Thyroid gland (tissue), 4 donors: ENCODE measurements at regions not wholly inside any gene's neighbourhood (a gene's known extent, or its start where the extent isn't known, plus 50 kb on each side); places are given as distances from the start of the nearest gene placed in this dataset.

ENCODE experiments used
- DNase-seq, 2 donors: peaks; one replicate each; pipeline ENCODE4 v3.0.0-alpha.2; 2019
- H3K27ac ChIP-seq, 3 donors: fragments of 200-600 bp; sonication (generic); 1 replicate in 2 of 3; 2 replicates in 1 of 3; pipeline ENCODE4 v1.5.1; 2016 to 2019; ENCODE audit warnings: mild to moderate bottlenecking in 1 of 3, moderate library complexity in 1 of 3
- H3K27me3 ChIP-seq: fragments of 200-600 bp; sonication (generic); one replicate; pipeline ENCODE4 v1.5.1; 2019
- H3K36me3 ChIP-seq, 2 donors: fragments of 200-600 bp; sonication (generic); one replicate each; pipeline ENCODE4 v1.5.1; 2016 to 2019
- H3K4me1 ChIP-seq, 2 donors: fragments of 200-600 bp; sonication (generic); one replicate each; pipeline ENCODE4 v1.5.1; 2017 to 2019
- H3K4me3 ChIP-seq, 3 donors: fragments of 200-600 bp; sonication (generic); replicated peaks in 1 of 3; 1 replicate in 2 of 3; 2 replicates in 1 of 3; pipeline ENCODE4 v1.5.1; 2016; ENCODE audit warnings: mild to moderate bottlenecking in 1 of 3
- H3K9me3 ChIP-seq: fragments of 200-600 bp; sonication (generic); one replicate; pipeline ENCODE4 v1.5.1; 2017
- POLR2A ChIP-seq, 2 donors: fragments of 450-650 bp; IDR thresholded peaks; one replicate each; pipeline ENCODE4 v1.6.1; 2017; ENCODE audit warnings: antibody characterized with exemption in 2 of 2, mild to moderate bottlenecking in 2 of 2, moderate library complexity in 1 of 2
- WGBS, 2 donors: methylation state at CpG; one replicate each; pipeline ENCODE4 v1.1.5; 2017; 5-methylcytosine and 5-hydroxymethylcytosine counted together
- intact Hi-C: fragments of 100-400 bp; cut with DNase I; formaldehyde crosslinking; loops from one replicate; pipeline ENCODE4 v1.15.1; 2023
- TF ChIP-seq, protein P1 (sequence below), 6 experiments: fragments of 200-600 bp in 3 of 6; fragments of 450-650 bp in 3 of 6; sonication (generic) in 3 of 6; IDR thresholded peaks; one replicate each; pipeline ENCODE4 v1.5.1; 2016 to 2019; ENCODE audit warnings: antibody characterized with exemption in 6 of 6, mild to moderate bottlenecking in 2 of 6, inconsistent platforms in 1 of 6, moderate library complexity in 1 of 6

DNA sequence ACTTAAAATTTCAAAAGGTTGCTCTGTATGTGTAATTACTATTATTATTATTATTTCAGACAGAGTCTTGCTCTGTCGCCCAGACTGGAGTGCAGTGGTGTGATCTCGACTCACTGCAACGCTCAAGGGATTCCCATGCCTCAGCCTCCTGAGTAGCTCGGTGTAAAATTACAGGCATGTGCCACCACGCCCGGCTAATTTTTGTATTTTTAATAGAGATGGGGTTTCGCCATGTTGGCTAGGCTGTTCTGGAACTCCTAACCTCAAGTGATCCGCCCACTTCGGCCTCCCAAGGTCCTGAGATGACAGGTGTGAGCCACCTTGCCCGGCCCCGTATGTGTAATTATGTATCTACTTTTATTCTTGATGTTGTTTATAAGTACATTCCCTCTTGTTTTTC is 65.3 kb upstream of the ZNF217 start:
- intact Hi-C loops: no loop called here
- Histone ChIP-seq H3K4me1 (peaks cover 26 to 37% of the 10 kb centered on the region in 2 donors), H3K36me3 (no peaks in the 10 kb centered on the region), H3K9me3 (no peaks in the 10 kb centered on the region), H3K27ac (peak overlapping the region in 2 of 3 donors; percentile 22 to 83), H3K4me3 (no peak overlapping the region), H3K27me3 (no peaks in the 10 kb centered on the region)
- WGBS, 2 donors: 85 to 87% methylated on average over 11 of the region's 11 CpGs
- TF ChIP-seq POLR2A (IDR thresholded peaks at IDR 0.05): no peak
- TF ChIP-seq, protein P1, sequence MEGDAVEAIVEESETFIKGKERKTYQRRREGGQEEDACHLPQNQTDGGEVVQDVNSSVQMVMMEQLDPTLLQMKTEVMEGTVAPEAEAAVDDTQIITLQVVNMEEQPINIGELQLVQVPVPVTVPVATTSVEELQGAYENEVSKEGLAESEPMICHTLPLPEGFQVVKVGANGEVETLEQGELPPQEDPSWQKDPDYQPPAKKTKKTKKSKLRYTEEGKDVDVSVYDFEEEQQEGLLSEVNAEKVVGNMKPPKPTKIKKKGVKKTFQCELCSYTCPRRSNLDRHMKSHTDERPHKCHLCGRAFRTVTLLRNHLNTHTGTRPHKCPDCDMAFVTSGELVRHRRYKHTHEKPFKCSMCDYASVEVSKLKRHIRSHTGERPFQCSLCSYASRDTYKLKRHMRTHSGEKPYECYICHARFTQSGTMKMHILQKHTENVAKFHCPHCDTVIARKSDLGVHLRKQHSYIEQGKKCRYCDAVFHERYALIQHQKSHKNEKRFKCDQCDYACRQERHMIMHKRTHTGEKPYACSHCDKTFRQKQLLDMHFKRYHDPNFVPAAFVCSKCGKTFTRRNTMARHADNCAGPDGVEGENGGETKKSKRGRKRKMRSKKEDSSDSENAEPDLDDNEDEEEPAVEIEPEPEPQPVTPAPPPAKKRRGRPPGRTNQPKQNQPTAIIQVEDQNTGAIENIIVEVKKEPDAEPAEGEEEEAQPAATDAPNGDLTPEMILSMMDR (IDR thresholded peaks at IDR 0.05): no peak
- DNase-seq: peak; percentile 24 to 47

DNA sequence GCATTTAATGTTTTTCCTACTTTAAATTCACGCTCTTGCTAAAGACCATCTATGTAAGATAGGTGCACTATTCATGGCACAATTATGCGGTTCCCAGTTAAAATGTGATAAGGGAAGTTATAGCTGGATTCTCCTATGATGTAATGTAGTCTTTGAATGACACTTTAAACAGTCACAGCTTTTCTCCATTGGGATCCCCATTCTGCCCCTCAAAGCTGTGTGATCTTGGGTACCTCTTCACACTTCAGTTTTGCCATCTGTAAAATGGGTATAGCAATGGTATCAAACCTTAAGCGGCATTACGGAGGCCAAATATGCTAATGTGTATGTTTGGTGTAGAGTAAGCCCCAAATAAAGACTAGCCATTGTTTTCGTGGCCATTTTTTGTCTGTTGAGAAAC is 64.7 kb upstream of the ZNF217 start:
- Histone ChIP-seq H3K9me3 (no peaks in the 10 kb centered on the region), H3K4me1 (peaks cover 27 to 37% of the 10 kb centered on the region in 2 donors), H3K27me3 (no peaks in the 10 kb centered on the region), H3K27ac (peak overlapping the region in 2 of 3 donors; percentile 35 to 83), H3K4me3 (no peak overlapping the region), H3K36me3 (no peaks in the 10 kb centered on the region)
- intact Hi-C loops: no loop called here
- DNase-seq: no peak
- TF ChIP-seq, protein P1 (IDR thresholded peaks at IDR 0.05): no peak
- no peak for TF ChIP-seq POLR2A (IDR thresholded peaks at IDR 0.05)
- 93% methylated on average over 5 of the region's 5 CpGs for WGBS, 2 donors

DNA sequence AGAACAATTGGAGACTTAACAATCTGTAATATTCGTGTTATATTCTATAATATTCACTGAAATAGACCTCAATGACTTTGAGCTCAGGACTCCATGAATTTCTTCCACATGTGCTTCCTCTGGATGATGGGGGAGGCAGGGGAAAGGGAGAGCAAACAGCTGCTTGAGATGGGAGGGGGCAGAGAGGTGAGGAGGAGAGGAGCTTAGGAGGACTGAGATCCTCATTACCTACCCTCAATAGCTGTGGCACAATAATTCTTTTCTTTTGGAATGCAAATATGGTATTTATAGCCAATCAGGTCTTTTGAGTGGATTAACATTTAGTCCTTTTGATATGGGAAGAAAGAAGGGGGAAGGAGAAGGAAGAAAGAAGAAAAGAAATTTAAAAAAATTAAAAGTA is 64.1 kb upstream of the ZNF217 start:
- Histone ChIP-seq H3K27me3 (no peaks in the 10 kb centered on the region), H3K4me3 (no peak overlapping the region), H3K4me1 (peaks cover 32 to 42% of the 10 kb centered on the region in 2 donors), H3K36me3 (no peaks in the 10 kb centered on the region), H3K9me3 (no peaks in the 10 kb centered on the region), H3K27ac (peak overlapping the region; percentile 16 to 83 (median 35))
- TF ChIP-seq, protein P1 (IDR thresholded peaks at IDR 0.05): no peak
- TF ChIP-seq POLR2A (IDR thresholded peaks at IDR 0.05): no peak
- DNase-seq: no peak
- WGBS, 2 donors: 39 to 50% methylated on average over 1 of the region's 1 CpG
- intact Hi-C loops: no loop called here

DNA sequence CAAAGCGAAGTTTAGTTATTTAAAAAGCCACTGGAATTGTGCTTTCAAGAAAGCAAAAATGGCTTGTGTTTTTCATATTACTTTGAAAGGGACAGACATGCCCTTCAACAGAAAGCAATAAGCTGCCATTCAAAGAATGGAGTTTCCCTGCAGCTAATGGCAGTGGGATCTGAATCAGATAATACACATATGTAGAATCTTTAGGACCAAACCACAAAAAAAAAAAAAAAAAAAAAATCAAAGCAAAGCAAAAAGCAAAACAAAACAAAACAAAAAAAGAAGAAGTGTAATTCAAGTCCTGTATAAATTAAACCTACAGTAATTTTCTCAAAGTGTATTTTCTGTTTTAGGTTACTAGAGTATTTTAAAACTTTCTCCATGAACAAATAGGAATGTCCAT is 63.6 kb upstream of the ZNF217 start:
- no peaks in the 10 kb centered on the region for H3K9me3 ChIP-seq
- no peak overlapping the region for H3K4me3 ChIP-seq
- no peaks in the 10 kb centered on the region for H3K27me3 ChIP-seq
- H3K27ac ChIP-seq: peak overlapping the region; percentile 35 to 83 (median 75)
- TF ChIP-seq, protein P1 (IDR thresholded peaks at IDR 0.05): no peak
- TF ChIP-seq POLR2A (IDR thresholded peaks at IDR 0.05): no peak
- intact Hi-C loops: no loop called here
- WGBS, 2 donors: 89 to 92% methylated on average over 1 of the region's 1 CpG
- peaks cover 35 to 45% of the 10 kb centered on the region in 2 donors for H3K4me1 ChIP-seq
- DNase-seq: no peak
- no peaks in the 10 kb centered on the region for H3K36me3 ChIP-seq

DNA sequence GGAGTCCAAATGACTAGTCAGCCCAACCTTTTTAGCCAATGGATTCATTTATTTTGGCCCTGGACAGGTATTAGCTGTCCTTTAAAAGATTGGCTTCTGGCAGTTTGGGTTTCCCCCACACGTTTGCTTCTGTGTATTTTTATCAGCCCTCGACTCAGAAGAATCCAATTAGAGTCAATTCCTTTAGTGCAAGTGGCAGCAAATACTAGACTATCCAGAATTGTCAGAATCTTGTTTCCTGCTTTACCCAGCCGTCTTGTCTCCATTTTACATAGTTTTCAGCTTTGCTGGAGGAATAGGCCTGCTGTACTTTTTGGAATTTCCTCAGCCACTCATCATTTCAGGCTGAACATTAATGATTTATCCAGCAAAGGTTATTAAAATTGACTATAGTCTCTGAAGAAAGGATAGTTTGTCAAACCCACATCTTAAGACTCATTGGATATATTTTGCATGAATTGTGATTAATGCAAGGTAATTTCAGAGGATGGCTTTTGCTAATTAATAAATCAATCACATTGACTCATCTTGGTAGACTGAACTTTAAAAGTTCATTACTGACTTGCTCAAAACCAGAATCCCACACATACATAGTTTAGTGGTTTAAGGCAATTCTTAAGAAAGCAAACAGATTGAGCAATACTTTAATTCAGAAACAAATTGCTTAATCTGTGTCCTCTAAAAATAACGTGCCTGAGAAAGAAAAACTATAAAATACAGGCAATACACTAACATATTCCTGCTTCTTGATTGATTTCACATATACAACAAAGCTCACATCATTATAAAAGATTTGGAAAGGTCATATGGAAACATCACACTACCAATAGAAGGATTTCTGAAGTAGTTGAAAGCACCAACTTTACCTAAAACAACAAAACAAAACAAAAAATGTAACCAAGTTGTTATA is 62.9 kb upstream of the ZNF217 start:
- no peaks in the 10 kb centered on the region for H3K9me3 ChIP-seq
- H3K27me3 ChIP-seq: no peaks in the 10 kb centered on the region
- peak overlapping the region; percentile 70 to 83 (median 75) for H3K27ac ChIP-seq
- no peak for DNase-seq
- intact Hi-C loops: no loop called here
- 14 to 23% methylated on average over 4 of the region's 4 CpGs for WGBS, 2 donors
- TF ChIP-seq POLR2A (IDR thresholded peaks at IDR 0.05): no peak
- TF ChIP-seq, protein P1 (IDR thresholded peaks at IDR 0.05): no peak
- H3K36me3 ChIP-seq: no peaks in the 10 kb centered on the region
- H3K4me1 ChIP-seq: peaks cover 40 to 50% of the 10 kb centered on the region in 2 donors
- no peak overlapping the region for H3K4me3 ChIP-seq
